Glutamatergic neuron (in vitro differentiated cells): ENCODE measurements at regions not wholly inside any gene's neighbourhood (a gene's known extent, or its start where the extent isn't known, plus 50 kb on each side); places are given as distances from the start of the nearest gene placed in this dataset.
"Not testable (repeated sequence)": the region's sequence is repeated elsewhere in the genome, so short reads cannot be mapped to it uniquely, and the experiment has no call there.

Experiments used
- DNase-seq: peaks from one replicate; pipeline ENCODE4 v3.0.0; 2022
- H3K27ac Mint-ChIP-seq: one replicate; pipeline ENCODE4 v1.8.0; 2020; ENCODE audit warnings: mild to moderate bottlenecking, mixed read lengths, inconsistent platforms; ENCODE audit not compliant: unreplicated experiment
- H3K27me3 Mint-ChIP-seq: one replicate; pipeline ENCODE4 v1.8.0; 2020; ENCODE audit warnings: mild to moderate bottlenecking, moderate library complexity, mixed read lengths, inconsistent platforms; ENCODE audit not compliant: unreplicated experiment
- H3K36me3 Mint-ChIP-seq: one replicate; pipeline ENCODE4 v1.8.0; 2020; ENCODE audit warnings: mild to moderate bottlenecking, mixed read lengths, inconsistent platforms; ENCODE audit not compliant: unreplicated experiment
- H3K4me1 Mint-ChIP-seq: one replicate; pipeline ENCODE4 v1.8.0; 2020; ENCODE audit warnings: mild to moderate bottlenecking, low read depth, mixed read lengths, inconsistent platforms; ENCODE audit not compliant: unreplicated experiment
- H3K4me3 Mint-ChIP-seq: one replicate; pipeline ENCODE4 v1.8.0; 2020; ENCODE audit warnings: mild to moderate bottlenecking, mixed read lengths, inconsistent platforms; ENCODE audit not compliant: unreplicated experiment
- H3K9me3 Mint-ChIP-seq: one replicate; pipeline ENCODE4 v1.8.0; 2020; ENCODE audit warnings: mild to moderate bottlenecking, moderate library complexity, mixed read lengths, inconsistent platforms; ENCODE audit not compliant: unreplicated experiment
- CTCF ChIP-seq: fragments of 200-600 bp; sonication (generic); IDR thresholded peaks from one replicate; pipeline ENCODE4 v1.5.0; 2021; ENCODE audit not compliant: partially characterized antibody, unreplicated experiment

- H3K4me1 Mint-ChIP-seq: no peaks in the 10 kb centered on the region
- no peaks in the 10 kb centered on the region for H3K36me3 Mint-ChIP-seq
- no peak overlapping the region for H3K4me3 Mint-ChIP-seq
- no peaks in the 10 kb centered on the region for H3K9me3 Mint-ChIP-seq
- no peak overlapping the region for H3K27ac Mint-ChIP-seq
- no peak for DNase-seq
- peaks cover 3% of the 10 kb centered on the region for H3K27me3 Mint-ChIP-seq
- TF ChIP-seq CTCF: no peak
Observed at GRCh38 chr10:43843321-43844101, 194.8 kb upstream of the ZNF32 start.

DNA sequence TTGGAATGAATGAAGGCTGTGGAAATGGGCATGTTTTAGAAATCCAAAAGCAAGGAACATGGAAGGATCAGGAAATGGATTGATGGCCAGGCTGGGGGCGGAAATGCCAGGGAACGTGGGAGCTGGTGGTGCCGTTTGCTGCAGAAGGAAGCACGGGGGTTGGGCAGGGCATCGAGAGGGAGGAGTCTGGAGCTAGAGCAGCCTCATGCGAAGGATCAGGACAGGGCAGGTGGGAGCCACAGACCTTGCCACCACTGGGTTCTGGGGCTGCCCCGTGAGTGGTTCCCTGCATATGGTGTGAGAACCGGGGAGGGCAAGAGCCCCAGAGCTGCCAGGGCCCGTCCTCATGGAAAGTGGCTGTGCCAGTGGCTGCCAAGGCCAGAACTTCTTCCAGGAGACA, 193.8 kb upstream of the ZNF32 start:
- DNase-seq: no peak
- no peak for TF ChIP-seq CTCF
- Mint-ChIP-seq H3K36me3 (no peaks in the 10 kb centered on the region), H3K4me1 (no peaks in the 10 kb centered on the region), H3K27ac (peak overlapping the region; percentile 9), H3K9me3 (no peaks in the 10 kb centered on the region), H3K27me3 (peaks cover 3% of the 10 kb centered on the region), H3K4me3 (no peak overlapping the region)

DNA sequence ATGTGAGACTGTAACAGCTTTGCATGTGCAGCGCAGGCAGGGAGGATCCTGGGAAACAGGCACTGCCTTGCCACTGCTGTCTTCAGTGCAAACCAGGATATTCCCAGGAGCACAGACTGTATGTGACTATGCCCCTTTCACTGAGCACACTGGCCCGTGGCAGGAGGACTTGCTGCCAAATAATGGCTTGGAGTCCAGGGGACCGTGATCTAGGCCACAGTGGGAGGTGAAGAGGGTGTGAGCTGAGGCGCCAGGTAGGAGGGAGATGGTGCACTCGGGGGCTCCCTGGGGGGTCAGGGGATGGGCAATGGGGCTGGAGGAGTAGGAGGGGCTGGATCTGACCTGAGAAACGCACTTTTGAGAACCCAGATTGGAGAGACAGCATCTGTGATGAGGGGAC, 193.4 kb upstream of the ZNF32 start:
- Mint-ChIP-seq H3K27ac (peak overlapping the region; percentile 9), H3K27me3 (peaks cover 3% of the 10 kb centered on the region), H3K4me1 (no peaks in the 10 kb centered on the region), H3K4me3 (no peak overlapping the region), H3K36me3 (no peaks in the 10 kb centered on the region), H3K9me3 (no peaks in the 10 kb centered on the region)
- no peak for DNase-seq
- TF ChIP-seq CTCF: no peak

DNA sequence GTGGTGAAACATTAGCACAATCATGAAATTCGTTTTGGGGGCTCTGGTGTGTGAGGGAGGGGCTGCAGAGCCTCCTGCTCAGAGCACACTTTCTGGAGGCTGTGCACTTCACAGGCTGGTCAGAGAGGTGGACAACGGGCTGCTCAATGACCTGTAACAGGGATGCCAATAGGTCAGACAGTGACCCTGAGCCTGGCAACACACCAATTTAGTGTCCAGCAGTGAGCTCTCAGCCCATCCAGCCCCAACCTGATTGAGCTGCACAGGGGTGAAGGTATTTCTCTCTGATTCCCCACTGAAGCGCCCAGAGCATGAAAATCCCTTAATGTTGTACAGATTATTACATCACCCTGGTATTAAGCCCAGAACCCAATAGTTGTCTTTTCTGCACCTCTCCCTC, 191.3 kb upstream of the ZNF32 start:
- H3K27me3 Mint-ChIP-seq: peaks cover 3% of the 10 kb centered on the region
- TF ChIP-seq CTCF: no peak
- no peaks in the 10 kb centered on the region for H3K9me3 Mint-ChIP-seq
- no peak overlapping the region for H3K27ac Mint-ChIP-seq
- no peak for DNase-seq
- H3K36me3 Mint-ChIP-seq: no peaks in the 10 kb centered on the region
- no peak overlapping the region for H3K4me3 Mint-ChIP-seq
- no peaks in the 10 kb centered on the region for H3K4me1 Mint-ChIP-seq

- H3K4me1 Mint-ChIP-seq, H3K9me3 Mint-ChIP-seq, H3K27ac Mint-ChIP-seq: not testable (repeated sequence)
Observed at GRCh38 chr10:43834751-43835150, 186.1 kb upstream of the ZNF32 start.

More at GRCh38 chr10:43834751-43835150, 186.1 kb upstream of the ZNF32 start:
- DNase-seq, H3K27me3 Mint-ChIP-seq, H3K36me3 Mint-ChIP-seq, H3K4me3 Mint-ChIP-seq: not testable (repeated sequence)
